Left ventricle myocardium inferior (tissue), 1 donor: ENCODE measurements at regions not wholly inside any gene's neighbourhood (a gene's known extent, or its start where the extent isn't known, plus 50 kb on each side); places are given as distances from the start of the nearest gene placed in this dataset.

Experiments used
- DNase-seq: peaks from one replicate; pipeline ENCODE4 v3.0.0-alpha.2; 2020
- H3K27ac ChIP-seq: fragments of 200-600 bp; replicated peaks from 2 replicates; pipeline ENCODE4 v1.8.0; 2021
- H3K27me3 ChIP-seq: fragments of 200-600 bp; 2 replicates; pipeline ENCODE4 v1.8.0; 2021; ENCODE audit warnings: low read depth
- H3K36me3 ChIP-seq: fragments of 200-600 bp; 2 replicates; pipeline ENCODE4 v1.8.0; 2021
- H3K4me1 ChIP-seq: fragments of 200-600 bp; 2 replicates; pipeline ENCODE4 v1.8.0; 2021
- H3K4me3 ChIP-seq: fragments of 200-600 bp; 2 replicates; pipeline ENCODE4 v1.8.0; 2021; ENCODE audit warnings: mild to moderate bottlenecking, moderate library complexity
- H3K9me3 ChIP-seq: fragments of 200-600 bp; replicated peaks from 2 replicates; pipeline ENCODE4 v1.8.0; 2021
- CTCF ChIP-seq: fragments of 200-600 bp; IDR thresholded peaks from 2 replicates; pipeline ENCODE4 v1.8.0; 2021; ENCODE audit warnings: antibody characterized with exemption, mild to moderate bottlenecking, borderline replicate concordance
- intact Hi-C: fragments of 100-400 bp; cut with micrococcal nuclease; formaldehyde crosslinking; loops from one replicate; pipeline ENCODE4 v1.11.0; 2022
- donor health status: DM: no; HTN: yes; CAD: no; lungs with severe emphysema.

- no peaks in the 10 kb centered on the region for H3K4me1 ChIP-seq
- H3K36me3 ChIP-seq = no peaks in the 10 kb centered on the region
- H3K9me3 ChIP-seq = peaks cover 4% of the 10 kb centered on the region
- H3K27me3 ChIP-seq = no peaks in the 10 kb centered on the region
- no peak for DNase-seq
- no peak overlapping the region for H3K4me3 ChIP-seq
- no peak for TF ChIP-seq CTCF
- no peak overlapping the region for H3K27ac ChIP-seq
- intact Hi-C loops = no loop called here
Measured at GRCh38 chr11:80592546-80592945, 1151.7 kb upstream of the TENM4 start.

- no peak for TF ChIP-seq CTCF
- no peak for DNase-seq
- H3K27ac ChIP-seq = no peak overlapping the region
Measured at GRCh38 chr11:80587906-80588305, 1147.1 kb upstream of the TENM4 start.

GRCh38 chr11:80586464-80586863, 1145.6 kb upstream of the TENM4 start:
- TF ChIP-seq CTCF = no peak
- Histone ChIP-seq H3K36me3 (no peaks in the 10 kb centered on the region), H3K4me3 (no peak overlapping the region), H3K27ac (no peak overlapping the region), H3K4me1 (no peaks in the 10 kb centered on the region), H3K9me3 (peaks cover 4% of the 10 kb centered on the region), H3K27me3 (no peaks in the 10 kb centered on the region)
- intact Hi-C loops = no loop called here
- DNase-seq = no peak

More at GRCh38 chr11:80587906-80588305, 1147.1 kb upstream of the TENM4 start:
- H3K4me1 ChIP-seq = no peaks in the 10 kb centered on the region
- no peaks in the 10 kb centered on the region for H3K27me3 ChIP-seq
- intact Hi-C loops = no loop called here
- no peaks in the 10 kb centered on the region for H3K36me3 ChIP-seq
- H3K4me3 ChIP-seq = no peak overlapping the region
- H3K9me3 ChIP-seq = peaks cover 4% of the 10 kb centered on the region

GRCh38 chr11:80584661-80585060, 1143.8 kb upstream of the TENM4 start:
- Histone ChIP-seq H3K4me3 (no peak overlapping the region), H3K27ac (no peak overlapping the region), H3K4me1 (no peaks in the 10 kb centered on the region), H3K36me3 (no peaks in the 10 kb centered on the region), H3K9me3 (no peaks in the 10 kb centered on the region), H3K27me3 (no peaks in the 10 kb centered on the region)
- TF ChIP-seq CTCF = no peak
- no peak for DNase-seq
- intact Hi-C loops = no loop called here

- DNase-seq = no peak
- intact Hi-C loops = no loop called here
- Histone ChIP-seq H3K9me3 (peaks cover 9% of the 10 kb centered on the region), H3K4me1 (no peaks in the 10 kb centered on the region), H3K4me3 (no peak overlapping the region), H3K27me3 (no peaks in the 10 kb centered on the region), H3K36me3 (no peaks in the 10 kb centered on the region), H3K27ac (no peak overlapping the region)
- TF ChIP-seq CTCF = no peak
Measured at GRCh38 chr11:80569832-80570231, 1129.0 kb upstream of the TENM4 start.

- H3K27ac ChIP-seq = no peak overlapping the region
- intact Hi-C loops = no loop called here
- no peak for TF ChIP-seq CTCF
Measured at GRCh38 chr11:80565231-80565630, 1124.4 kb upstream of the TENM4 start.

More at GRCh38 chr11:80565231-80565630, 1124.4 kb upstream of the TENM4 start:
- Histone ChIP-seq H3K9me3 (no peaks in the 10 kb centered on the region), H3K4me3 (no peak overlapping the region), H3K36me3 (no peaks in the 10 kb centered on the region), H3K27me3 (no peaks in the 10 kb centered on the region), H3K4me1 (no peaks in the 10 kb centered on the region)
- DNase-seq = no peak
